SIG-M5 treated with dmso at 0.1 percent for 504 hours (cell line): ENCODE measurements at regions not wholly inside any gene's neighbourhood (a gene's known extent, or its start where the extent isn't known, plus 50 kb on each side); places are given as distances from the start of the nearest gene placed in this dataset.
"Not testable (repeated sequence)": the region's sequence is repeated elsewhere in the genome, so short reads cannot be mapped to it uniquely, and the experiment has no call there.

ENCODE experiments used
- DNase-seq: peaks from one replicate; lab custom pipeline; 2025; ENCODE audit not compliant: unreplicated experiment; lab: John Stamatoyannopoulos, UW

DNA sequence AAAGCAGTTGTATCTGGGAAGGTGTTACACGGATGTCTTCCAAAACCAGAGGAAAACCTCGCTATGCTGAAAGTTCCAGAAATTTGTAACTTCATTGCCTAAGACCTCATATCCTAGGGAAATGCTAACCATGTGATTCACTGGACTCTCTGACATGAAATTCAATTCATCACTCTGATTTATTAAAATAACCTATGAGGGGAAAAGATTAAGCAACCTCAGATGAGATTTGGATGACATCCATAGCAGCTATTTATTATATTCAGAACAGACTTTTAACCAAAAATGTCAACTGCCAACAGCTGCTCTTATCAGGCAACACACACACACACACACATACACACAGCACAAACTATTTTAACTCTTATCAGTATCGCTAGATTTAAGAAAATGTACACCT lies 1006.4 kb upstream of the CTNND2 start:
- no peak for DNase-seq

DNA sequence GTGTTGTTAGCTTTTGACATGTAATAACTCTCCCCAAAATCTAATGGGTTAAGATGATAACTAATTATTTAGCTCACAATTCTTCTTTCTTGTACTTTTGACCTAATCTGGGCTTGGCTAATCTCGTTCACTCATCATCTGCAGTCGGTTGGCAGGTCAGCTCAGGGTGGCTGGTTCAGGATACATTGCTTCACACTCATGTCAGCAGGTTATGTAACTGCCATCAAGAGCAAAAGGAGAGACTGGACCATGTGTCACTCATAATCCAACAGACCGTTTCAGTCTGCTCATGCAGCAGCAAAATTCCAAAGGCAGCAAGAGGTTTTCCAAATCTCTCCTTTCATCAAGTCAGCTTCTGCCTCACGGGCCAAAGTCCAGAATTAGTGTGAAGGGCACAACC lies 998.4 kb upstream of the CTNND2 start:
- DNase-seq, result no peak

DNA sequence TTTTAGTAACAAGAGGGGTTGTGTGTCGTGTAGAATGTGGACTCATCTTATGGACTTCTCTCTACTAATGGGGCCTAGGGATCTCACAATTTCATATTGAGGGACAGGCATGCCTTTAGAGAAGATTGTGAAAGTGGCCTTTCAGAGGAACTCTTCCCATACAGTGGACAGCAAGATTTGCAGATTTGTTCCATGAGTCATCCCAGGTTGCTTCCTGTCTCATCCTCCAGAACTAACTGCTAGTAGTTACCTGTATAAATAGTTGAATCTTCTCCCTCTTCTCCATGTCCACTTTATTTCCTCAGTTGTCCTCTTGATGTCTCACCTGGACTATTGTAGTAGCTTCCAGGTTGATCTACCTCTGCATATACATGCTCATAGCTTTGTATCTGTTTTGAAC lies 997.5 kb upstream of the CTNND2 start:
- DNase-seq, result no peak

DNA sequence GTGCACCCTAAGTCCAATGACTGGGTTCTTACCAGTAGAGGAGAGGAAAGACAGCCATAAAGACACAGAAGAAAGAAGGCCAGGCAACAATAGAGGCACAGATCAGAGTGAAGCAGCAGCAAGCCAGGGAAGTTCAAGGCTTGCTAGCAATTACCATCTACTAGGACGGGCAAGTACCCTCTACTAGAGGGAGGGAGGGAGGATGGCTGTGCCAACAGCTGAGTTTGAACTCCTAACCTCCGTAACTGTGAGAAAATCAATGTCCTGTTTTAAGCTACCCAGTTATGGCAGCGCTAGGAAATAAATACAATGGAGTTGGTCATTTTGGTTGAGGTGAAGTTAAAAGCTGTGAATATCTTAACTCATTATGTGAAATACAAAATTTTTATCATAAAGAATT lies 991.8 kb upstream of the CTNND2 start:
- no peak for DNase-seq

DNA sequence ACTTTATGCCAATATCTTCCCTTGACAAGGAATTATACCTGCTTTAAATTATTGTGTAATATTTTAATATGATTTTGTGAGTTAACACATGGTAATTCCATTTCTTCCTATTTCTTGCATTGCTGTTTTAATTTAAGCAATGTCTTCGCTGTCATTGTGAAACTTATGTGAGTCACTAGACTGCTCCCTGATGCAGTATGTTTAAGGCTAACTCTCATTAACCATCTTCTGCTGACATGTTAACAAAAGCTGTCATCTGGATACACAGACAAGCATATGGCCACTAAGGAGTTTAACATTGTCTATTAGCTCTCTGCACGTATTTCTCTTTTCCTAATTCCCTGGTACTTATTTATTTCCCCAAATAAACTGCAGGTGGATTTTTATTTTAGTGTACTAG lies 980.8 kb upstream of the CTNND2 start:
- no peak for DNase-seq

DNA sequence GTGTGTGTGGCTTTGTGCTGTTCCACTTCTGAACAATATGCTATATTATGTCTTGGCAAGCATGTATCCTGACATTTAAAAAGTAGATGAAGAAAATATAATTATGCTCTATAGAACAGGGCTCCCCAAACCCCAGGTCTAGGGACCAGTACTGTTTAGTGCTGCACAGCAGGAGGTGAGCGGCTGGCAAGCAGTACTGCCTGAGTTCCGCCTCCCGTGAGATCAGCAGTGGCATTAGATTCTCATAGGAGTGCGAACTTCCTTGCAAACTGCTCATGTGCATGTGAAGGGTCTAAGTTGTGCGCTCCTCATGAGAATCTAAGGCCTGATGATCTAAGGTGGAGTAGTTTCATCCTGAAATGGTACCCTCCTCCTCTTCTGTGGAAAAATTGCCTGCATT lies 979.1 kb upstream of the CTNND2 start:
- no peak for DNase-seq

DNA sequence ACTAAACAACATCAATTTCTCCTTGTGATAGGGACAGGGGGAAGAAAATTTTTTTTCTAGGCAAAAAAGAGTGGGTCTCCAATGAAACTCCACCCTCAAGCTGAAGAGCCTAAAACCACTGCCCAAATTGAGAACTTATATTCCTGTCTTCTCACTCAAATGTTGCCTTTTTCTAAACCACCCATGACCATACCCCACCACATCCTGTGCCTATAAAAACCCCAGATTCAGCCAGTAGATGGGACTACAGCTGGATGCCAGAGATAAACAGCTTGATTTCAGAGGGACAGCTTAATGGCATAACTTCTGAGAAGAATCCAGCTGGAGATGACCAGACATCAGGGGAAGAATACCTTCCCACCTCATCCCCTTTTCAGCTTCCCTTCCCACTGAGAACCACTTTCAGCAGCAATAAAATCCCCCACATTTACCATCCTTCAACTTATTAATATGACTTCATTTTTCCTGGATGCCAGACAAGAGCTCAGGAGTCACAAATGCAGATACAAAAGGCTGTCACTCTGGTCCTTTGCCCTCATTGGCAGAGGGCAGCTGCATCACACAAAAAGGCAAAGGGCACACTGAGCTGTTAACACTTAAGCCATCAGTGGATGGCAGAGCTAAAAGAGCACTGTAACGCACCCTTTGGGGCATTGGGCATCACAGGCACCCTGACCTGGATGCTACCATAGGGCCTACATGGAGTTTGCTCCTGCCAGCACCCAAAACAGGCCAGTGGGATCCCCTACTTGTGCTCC lies 972.5 kb upstream of the CTNND2 start:
- no peak for DNase-seq

DNA sequence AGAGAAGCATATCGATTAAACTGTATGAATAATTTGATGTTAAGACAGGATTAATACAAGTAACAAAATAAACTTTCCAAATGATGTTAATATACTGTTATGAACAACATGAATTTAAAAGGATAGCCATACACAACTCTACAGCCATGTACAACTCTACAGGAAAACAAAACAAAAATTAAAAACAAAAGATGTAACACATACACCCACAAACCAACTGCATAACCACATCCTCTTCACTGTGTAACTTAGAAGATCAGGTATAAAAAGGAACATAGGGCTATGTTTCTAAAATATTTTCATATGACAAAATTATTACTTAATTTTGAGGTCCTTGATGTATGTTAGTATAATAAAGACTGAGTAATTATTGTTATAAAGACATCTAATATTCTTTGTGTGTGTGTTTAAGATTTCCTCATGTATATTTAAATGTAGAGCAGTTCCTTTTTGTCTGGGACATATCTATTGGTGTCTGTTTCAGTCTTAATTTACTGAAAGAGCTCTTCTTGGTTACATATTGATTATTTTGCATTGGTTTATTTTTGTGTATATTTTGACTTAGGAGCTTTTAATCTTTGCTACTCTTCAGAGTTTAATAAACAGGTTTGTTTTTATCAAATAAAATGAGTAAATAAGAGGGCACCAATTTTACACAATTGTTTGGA lies 966.8 kb upstream of the CTNND2 start:
- DNase-seq, result no peak

DNA sequence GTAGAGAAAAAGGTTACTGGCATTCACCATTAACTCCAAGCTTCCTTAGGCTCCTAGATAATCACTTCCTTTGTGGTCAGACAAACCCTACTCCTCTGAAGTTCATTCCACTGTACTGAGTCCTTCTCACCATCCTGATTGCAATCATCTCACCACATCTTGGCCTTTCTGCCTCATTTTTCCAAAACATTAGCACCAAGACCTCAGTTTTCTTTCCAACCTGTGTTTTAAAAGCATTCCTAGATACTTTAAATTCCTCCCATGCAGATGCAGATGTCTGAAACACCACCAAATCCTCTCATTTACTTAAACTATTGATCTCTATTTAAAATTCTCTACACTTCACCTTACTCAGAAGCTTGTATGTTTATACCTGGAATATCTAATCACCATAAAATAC lies 961.3 kb upstream of the CTNND2 start:
- DNase-seq, result no peak

DNA sequence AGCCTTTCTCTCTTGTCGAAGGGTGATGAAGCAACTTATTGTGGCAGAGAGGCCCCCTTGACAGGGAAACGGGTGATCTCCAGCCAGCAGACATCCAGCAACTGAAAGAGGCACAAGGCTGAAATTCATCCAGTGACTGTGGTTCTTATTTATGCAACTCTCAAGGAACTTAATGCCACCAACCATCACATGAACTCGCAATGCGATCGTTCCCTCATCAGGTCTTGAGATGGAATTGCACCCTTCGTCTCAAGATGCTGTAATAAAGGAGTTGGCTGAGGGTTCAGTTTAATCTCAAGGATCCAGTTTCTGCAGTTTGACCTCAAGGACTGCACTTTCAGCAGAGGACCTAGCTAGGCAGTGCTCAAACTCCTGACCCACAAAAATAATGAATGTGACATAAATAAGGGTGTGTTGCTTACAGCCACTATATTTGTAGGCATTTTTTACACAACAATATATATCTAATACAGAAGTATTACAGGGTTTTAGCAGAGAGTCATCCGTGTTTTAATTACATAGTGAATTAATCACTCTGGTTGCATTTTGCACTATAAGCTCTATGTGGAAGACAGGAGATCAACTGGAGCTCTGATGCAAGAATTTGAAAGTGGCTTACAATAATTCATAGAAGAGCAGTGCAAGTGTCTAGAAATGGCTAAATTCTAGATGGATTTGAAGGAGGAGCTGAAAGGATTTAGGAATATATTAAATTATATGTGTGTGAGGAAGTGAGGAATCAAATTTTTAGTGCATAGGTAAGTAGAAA lies 957.8 kb upstream of the CTNND2 start:
- no peak for DNase-seq

DNA sequence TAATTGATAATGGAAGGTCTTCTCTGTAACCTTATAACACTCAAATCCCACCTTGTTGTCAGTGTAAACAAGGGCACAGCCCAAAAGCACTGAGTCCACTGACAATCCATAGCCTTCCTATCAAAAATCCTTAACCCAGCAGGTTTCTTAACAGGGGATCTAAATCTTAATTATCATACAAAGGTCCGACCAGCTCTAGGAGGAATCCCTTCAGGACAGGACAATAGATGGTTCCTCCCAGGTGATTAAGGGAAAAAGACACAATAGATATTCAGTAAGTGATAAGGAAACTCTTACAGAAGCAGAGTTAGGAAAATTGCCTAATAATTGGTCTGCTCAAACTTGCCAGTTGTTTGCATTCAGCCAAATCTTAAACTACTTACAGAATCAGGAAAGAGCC lies 951.9 kb upstream of the CTNND2 start:
- not testable (repeated sequence) for DNase-seq

DNA sequence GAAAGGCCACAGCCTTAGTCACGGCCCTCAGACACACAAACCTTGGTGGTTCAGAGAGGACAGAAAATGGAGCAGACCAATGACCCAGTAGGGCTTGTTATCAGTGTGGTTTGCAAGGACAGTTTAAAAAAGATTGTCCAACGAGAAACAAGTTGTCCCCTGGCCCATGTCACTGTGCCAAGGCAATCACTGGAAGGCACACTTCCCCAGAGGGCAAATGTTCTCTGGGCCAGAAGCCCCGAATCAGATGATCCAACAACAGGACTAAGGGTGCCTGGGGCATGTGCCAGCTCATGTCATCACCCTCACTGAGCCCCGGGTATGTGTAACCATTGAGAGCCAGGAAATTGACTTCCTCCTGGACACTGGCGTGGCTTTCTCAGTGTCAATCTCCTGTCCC lies 950.1 kb upstream of the CTNND2 start:
- DNase-seq, result no peak

DNA sequence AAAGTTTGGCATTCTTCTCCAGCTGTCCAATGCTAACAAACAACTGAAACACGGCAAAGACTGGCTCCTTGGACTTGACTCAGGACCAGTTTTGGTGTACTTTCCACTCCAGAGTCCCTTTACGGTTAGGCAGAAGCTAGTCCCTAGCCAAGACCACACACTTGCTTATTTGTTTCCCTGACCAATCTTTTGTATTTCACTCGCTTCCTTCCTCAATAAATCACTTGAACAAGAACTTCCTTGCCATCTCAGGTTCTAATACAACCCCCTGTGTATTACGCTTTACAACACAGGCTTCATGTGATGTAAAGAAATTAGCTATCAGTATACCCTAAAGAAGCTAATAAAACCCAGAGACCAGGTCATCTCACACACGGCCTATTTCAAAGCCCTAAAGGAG lies 947.5 kb upstream of the CTNND2 start:
- no peak for DNase-seq

DNA sequence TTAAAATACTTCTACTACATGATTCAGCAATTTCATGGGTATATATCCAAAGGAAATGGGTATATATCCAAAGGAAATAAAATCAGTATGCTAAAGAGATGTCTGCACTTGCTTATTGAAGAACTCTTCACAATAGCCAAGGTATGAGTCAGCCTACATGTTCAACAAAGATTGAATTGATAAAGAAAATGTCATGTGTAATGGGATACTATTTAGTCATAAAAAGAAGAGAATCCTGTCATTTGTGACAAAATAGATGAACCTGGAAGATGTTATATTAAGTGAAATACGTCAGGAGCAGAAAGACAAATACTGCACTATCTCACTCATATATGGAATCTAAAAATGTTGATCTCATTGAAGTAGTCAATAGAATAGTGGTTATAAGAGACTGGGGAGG lies 944.5 kb upstream of the CTNND2 start:
- no peak for DNase-seq

DNA sequence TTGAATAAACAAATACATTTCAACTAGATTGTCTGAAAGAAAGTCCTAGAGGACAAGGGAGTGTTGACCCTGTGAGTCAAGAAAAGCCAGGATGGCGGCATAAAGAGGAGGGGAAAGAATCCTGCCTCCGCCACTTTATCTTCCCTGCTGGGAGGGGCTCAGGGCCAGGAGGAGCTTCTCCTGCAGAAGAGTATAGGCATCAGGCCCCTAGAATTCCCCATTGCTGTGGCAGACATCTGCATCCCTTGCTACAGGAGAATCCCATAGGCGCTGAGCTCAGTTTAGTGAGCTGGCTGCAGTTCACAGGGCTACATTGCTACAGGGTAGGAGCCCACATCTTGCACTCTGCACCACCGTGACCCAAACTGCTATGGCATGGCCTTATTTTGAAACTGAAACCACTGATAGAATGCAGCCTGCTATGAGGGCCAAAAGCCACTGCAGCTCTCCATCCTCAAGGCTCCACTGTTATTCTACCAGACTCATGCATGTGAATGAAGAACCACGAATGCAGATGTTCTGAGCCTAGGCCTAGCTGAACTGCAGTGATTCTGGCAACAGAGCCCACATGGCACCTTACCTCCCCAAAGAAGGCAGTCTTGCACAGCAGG lies 941.4 kb upstream of the CTNND2 start:
- DNase-seq, result no peak

DNA sequence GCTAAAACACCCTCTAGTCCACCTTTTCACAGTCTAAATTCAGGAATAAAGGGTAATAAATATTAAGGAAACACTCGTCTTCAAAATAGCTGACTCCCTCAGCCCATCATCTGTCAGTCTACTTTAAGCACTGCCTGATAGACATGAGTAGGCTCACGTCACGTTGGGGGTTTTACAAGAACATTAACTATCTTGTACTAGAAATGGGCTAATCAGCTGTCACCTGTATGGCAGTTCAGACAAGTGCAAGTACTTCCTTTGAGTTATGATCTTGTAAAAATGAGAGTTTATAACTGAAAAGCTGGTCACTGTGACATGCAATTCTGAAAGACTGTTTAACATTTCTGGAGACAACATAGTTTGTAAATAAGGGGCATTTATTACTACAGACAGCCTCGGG lies 936.7 kb upstream of the CTNND2 start:
- DNase-seq, result no peak

DNA sequence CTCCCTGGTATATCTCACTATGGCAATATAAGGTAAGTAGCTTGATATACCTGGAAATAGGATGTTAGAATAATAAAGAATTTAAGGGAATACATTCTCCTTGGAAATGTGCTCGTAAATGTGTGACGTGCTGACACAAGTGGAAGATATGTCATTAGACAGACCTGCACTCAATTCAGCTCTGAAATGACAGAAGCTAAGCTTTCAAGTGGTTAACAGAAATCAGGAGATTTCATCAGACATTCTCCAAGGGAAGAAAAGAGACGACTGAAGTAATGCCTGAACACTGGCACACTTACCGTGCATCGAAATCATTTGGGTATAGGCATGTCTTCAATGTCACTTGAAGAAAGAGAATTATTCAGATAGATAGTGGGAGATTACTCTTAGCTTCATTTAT lies 933.3 kb upstream of the CTNND2 start:
- DNase-seq, result no peak

DNA sequence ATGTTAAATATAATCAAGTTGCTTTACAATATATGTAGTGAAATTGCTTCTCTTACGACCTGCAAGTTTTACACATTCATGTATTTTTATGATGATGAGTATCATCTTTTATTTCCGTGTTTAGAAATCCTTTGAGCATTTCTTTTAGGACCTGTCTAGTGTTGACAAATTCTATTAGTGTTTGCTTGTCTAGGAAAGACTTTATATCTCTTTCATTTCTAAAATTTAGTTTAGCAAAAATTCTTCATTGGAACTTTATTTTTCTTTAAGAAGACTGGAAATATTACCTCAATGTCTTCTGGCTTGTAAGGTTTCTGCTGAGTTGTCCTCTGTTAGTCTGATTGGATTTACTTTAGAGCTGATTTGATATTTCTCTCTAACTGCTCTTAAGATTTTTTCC lies 920.9 kb upstream of the CTNND2 start:
- DNase-seq, result no peak

DNA sequence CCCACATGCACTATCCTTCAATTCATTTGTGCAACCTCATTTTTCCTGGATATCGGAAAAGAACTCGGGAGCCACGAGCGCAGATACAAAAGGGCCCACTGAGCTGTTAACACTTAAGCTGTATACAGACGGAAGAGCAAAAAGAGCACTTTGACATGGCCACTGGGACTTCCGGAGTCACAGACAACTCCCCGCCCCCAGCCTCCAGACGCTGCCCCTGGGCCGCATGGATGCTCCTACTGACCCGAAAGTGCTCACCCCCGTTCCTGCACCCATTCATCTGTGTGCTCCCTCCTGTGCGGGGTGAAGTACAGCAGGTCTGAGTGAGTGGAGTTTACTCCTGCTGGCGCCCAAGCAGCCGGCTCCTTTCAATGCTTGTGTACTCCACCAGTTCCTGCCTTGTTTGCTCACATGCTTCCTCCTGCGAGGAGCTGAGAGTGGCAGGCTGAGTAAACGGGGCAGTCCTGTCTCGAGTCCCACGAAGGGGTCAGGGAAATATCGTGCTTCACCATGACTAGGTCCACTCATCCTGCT lies 901.0 kb upstream of the CTNND2 start:
- DNase-seq, result no peak

DNA sequence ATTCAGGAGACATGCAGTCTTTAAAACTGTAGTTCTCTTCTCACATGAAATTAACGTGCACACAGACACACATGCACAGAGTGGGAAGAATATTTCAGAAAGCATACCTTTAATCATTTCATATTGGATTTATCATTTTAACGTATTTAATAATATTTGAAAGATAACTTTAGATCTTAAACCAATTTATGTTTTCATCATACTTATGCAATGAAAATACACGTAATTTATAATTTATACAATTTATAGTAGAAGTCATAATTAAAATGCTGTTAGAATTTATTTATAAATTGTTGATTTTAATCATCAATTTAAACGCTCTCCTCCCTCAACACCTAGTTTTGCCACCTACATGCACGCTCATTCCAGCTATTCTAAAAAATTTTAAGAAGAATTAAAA lies 894.9 kb upstream of the CTNND2 start:
- DNase-seq, result no peak

DNA sequence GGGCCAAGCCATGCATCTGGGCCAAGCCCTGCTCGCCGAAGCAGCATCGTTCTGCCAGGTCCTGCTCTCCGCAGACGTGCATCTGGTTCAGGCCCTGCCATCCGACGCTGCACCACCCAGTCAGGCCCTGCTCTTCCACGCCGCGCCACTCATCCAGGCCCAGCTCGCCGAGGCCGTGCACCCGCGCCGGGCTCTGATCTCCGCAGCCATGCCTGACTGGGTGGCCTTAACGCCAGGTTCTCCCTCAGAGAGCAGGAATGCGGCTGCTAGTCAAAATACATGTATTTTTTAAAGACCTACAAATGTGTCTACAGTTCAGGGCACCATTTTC lies 891.1 kb upstream of the CTNND2 start:
- DNase-seq, result no peak
